ENCODE measurements at regions not wholly inside any gene's neighbourhood (a gene's known extent, or its start where the extent isn't known, plus 50 kb on each side); places are given as distances from the start of the nearest gene placed in this dataset.
"Not testable (repeated sequence)": the region's sequence is repeated elsewhere in the genome, so short reads cannot be mapped to it uniquely, and the experiment has no call there.

DNA sequence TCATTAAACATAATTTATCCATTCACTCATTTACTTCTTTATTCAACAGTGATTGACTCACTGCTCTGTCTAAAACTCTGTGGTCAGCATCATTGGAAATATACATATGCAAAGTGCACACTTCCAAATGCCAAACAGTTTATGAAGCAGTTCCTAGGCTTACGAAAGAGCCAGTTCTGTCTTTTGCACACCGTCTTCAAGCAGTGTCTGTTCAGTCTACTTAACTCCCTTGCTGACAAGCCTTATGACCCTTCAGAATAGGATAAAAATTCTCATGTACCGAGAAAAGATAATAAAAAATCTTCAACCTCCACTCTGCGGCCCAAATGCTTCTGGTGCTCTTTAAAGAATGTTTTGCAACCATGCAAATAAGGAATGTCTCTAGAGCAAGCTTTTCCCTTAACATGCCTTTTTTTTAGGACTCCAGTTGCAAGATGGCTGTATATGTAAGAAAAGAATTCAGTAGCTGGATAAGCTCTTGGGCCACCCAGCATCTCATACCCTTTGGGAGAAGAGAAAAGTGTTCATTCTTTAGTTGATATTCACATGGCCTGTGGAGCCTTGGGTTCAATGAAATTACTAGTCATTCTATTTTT, 1037.0 kb upstream of the SLIT2 start:
- no peaks in the 10 kb centered on the region for H3K27me3 ChIP-seq

GRCh38 chr4:19213388-19213787, 1038.3 kb upstream of the SLIT2 start:
- WGBS, 4 donors = 16 to 30% (median 18%) methylated on average over 3 of the region's 3 CpGs
- Histone ChIP-seq H3K4me3 (no peak overlapping the region), H3K27me3 (no peaks in the 10 kb centered on the region), H3K27ac (no peak overlapping the region), H3K4me1 (replicated peaks in 1 of 2) (no peaks in the 10 kb centered on the region), H3K36me3 (replicated peaks in 1 of 2) (no peaks in the 10 kb centered on the region), H3K9me3 (replicated peaks in 1 of 3) (no peaks in the 10 kb centered on the region)
- intact Hi-C loops (cut with DNase I) = no loop called here
- TF ChIP-seq, protein P1, sequence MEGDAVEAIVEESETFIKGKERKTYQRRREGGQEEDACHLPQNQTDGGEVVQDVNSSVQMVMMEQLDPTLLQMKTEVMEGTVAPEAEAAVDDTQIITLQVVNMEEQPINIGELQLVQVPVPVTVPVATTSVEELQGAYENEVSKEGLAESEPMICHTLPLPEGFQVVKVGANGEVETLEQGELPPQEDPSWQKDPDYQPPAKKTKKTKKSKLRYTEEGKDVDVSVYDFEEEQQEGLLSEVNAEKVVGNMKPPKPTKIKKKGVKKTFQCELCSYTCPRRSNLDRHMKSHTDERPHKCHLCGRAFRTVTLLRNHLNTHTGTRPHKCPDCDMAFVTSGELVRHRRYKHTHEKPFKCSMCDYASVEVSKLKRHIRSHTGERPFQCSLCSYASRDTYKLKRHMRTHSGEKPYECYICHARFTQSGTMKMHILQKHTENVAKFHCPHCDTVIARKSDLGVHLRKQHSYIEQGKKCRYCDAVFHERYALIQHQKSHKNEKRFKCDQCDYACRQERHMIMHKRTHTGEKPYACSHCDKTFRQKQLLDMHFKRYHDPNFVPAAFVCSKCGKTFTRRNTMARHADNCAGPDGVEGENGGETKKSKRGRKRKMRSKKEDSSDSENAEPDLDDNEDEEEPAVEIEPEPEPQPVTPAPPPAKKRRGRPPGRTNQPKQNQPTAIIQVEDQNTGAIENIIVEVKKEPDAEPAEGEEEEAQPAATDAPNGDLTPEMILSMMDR (IDR thresholded peaks at IDR 0.05) = no peak
- no peak for TF ChIP-seq POLR2A (IDR thresholded peaks at IDR 0.05)
- DNase-seq = no peak

More for the DNA sequence above, 1037.0 kb upstream of the SLIT2 start:
- Histone ChIP-seq H3K27ac (no peak overlapping the region), H3K4me3 (no peak overlapping the region), H3K9me3 (replicated peaks in 1 of 3) (no peaks in the 10 kb centered on the region), H3K4me1 (replicated peaks in 1 of 2) (no peaks in the 10 kb centered on the region), H3K36me3 (replicated peaks in 1 of 2) (no peaks in the 10 kb centered on the region)
- 73 to 87% (median 81%) methylated on average over 4 of the region's 4 CpGs for WGBS, 4 donors
- intact Hi-C loops (cut with DNase I) = no loop called here
- TF ChIP-seq, protein P1 (IDR thresholded peaks at IDR 0.05) = no peak
- no peak for TF ChIP-seq POLR2A (IDR thresholded peaks at IDR 0.05)
- DNase-seq = no peak

- Histone ChIP-seq H3K4me1 (replicated peaks in 1 of 2) (no peaks in the 10 kb centered on the region), H3K36me3 (replicated peaks in 1 of 2) (no peaks in the 10 kb centered on the region), H3K27ac (no peak overlapping the region), H3K9me3 (replicated peaks in 1 of 3) (no peaks in the 10 kb centered on the region), H3K27me3 (no peaks in the 10 kb centered on the region), H3K4me3 (no peak overlapping the region)
- TF ChIP-seq, protein P1 (IDR thresholded peaks at IDR 0.05) = no peak
- no peak for TF ChIP-seq POLR2A (IDR thresholded peaks at IDR 0.05)
- WGBS, 4 donors = 57 to 71% (median 61%) methylated on average over 2 of the region's 2 CpGs
- DNase-seq = no peak
- intact Hi-C loops (cut with DNase I) = no loop called here
Observed at GRCh38 chr4:19205853-19206252, 1045.9 kb upstream of the SLIT2 start.

DNA sequence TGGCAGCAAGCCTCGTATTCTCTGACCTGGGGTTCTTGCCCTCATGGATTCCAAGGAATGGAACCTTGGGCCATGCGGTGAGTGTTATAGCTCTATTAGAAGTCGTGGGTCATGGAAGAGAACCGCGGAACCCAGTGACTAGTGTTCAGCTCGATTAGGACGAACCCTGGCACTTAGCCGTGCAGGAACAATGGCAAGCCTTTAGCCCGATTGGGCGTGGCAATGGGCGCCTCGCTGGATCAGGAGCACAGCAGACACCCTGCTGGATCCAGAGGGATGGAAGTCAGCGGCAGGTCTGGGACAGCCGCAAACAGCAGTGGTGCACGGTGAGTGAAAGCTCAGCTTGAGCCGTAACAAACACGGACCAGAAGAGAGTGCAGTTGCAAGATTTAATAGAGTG, 1053.9 kb upstream of the SLIT2 start:
- intact Hi-C loops (cut with DNase I); DNase-seq; H3K27ac ChIP-seq; H3K4me3 ChIP-seq; H3K4me1 ChIP-seq (replicated peaks in 1 of 2); H3K9me3 ChIP-seq (replicated peaks in 1 of 3); H3K36me3 ChIP-seq (replicated peaks in 1 of 2); H3K27me3 ChIP-seq: not testable (repeated sequence)
- 85 to 92% (median 90%) methylated on average over 17 of the region's 17 CpGs for WGBS, 4 donors

- intact Hi-C loops (cut with DNase I) = no loop called here
- 54 to 71% (median 62%) methylated on average over 2 of the region's 2 CpGs for WGBS, 4 donors
- TF ChIP-seq, protein P1 (IDR thresholded peaks at IDR 0.05) = no peak
- TF ChIP-seq POLR2A (IDR thresholded peaks at IDR 0.05) = no peak
Observed at GRCh38 chr4:19195696-19196095, 1056.0 kb upstream of the SLIT2 start.

More at GRCh38 chr4:19195696-19196095, 1056.0 kb upstream of the SLIT2 start:
- H3K4me3 ChIP-seq = no peak overlapping the region
- H3K36me3 ChIP-seq (replicated peaks in 1 of 2) = no peaks in the 10 kb centered on the region
- no peaks in the 10 kb centered on the region for H3K27me3 ChIP-seq
- no peaks in the 10 kb centered on the region for H3K9me3 ChIP-seq (replicated peaks in 1 of 3)
- H3K4me1 ChIP-seq (replicated peaks in 1 of 2) = no peaks in the 10 kb centered on the region
- DNase-seq = no peak
- H3K27ac ChIP-seq = no peak overlapping the region

Data from adrenal gland (tissue), 9 donors.